HuH-7.5 (cell line): ENCODE measurements at regions not wholly inside any gene's neighbourhood (a gene's known extent, or its start where the extent isn't known, plus 50 kb on each side); places are given as distances from the start of the nearest gene placed in this dataset.

ENCODE experiments used
- DNase-seq: peaks from one replicate; pipeline ENCODE4 v3.0.0; 2011; ENCODE audit warnings: low spot score

- DNase-seq: no peak
Observed at GRCh38 chr13:105928048-105928447, 607.4 kb downstream of the EFNB2 start.

- DNase-seq: no peak
Observed at GRCh38 chr13:105925496-105925895, 610.0 kb downstream of the EFNB2 start.

DNA sequence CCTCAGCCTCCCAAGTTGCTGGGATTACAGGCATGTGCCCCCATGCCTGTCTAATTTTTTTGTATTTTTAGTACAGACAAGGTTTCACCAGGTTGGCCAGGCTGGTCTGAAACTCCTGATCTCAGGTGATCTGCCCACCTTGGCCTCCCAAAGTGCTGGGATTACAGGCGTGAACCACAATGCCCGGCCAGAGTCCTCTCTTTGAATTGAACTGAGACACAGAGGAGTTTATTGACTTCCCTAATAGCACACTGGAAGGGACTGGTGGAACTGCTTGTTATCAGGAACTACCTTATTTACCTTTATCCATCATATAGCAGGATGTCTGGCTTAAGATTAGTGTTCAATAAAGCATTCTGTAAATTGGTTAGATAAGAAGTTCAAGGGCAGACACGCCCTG, 613.8 kb downstream of the EFNB2 start:
- no peak for DNase-seq

DNA sequence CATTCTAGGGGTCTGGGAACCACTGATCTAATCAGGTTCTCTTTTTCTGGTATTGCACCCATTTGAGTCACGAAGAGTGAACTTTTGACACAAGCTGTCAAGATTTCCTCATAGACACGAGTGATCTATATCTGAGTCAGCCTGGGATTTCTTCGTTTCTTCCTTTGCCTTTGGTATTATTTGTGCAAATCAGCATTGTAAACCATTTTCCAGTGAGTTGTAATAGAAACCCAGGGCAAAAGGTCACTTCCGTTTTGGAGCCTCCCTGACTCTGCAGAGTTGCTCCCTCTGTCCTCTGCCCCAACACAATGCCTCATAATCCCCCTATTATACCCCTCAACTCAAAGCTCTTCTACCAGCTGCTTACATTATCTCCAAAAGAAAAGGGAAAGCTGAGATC, 615.1 kb downstream of the EFNB2 start:
- no peak for DNase-seq

DNA sequence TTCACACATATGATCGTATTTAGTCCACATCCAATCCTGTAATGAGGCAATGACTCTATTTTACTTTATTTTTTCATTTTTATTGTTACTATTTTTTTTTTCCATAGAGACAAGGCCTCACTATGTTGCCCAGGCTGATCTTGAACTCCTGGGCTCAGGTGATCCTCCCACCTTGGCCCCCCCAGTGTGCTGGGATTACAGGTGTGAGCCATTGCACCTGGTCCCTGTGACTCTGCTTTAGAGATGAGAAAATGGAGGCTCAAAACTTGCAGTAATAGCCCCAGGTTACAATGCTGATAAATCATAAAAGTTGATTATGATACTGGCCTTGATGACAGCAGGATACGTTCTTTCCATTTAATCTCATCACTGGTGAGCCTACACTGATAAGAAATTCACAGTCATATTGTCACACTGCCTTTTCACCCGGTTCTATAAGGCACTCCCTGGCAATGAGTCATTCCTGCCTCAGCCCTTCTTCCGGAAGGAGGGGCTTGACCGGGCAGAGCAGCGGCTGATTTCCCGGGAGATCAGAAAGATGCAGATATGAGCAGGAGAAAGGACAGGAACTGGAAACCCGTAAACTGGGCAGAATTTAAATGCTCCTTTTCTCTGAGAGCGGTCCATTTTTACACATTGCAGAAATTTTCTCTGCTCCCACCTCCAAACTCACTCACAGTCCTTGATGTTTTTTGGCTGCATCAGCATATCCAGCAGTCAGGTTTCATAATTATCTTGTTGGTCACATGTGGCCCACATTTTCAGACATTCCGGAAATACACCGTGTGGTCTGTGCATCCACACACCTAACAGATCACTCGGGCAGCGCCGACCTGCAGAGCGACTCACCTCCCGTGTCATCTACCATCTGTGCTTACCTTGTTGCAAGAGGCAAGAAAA, 616.4 kb downstream of the EFNB2 start:
- DNase-seq: no peak

GRCh38 chr13:105915146-105915850, 620.2 kb downstream of the EFNB2 start:
- no peak for DNase-seq

- no peak for DNase-seq
Observed at GRCh38 chr13:105914291-105915036, 621.0 kb downstream of the EFNB2 start.

DNA sequence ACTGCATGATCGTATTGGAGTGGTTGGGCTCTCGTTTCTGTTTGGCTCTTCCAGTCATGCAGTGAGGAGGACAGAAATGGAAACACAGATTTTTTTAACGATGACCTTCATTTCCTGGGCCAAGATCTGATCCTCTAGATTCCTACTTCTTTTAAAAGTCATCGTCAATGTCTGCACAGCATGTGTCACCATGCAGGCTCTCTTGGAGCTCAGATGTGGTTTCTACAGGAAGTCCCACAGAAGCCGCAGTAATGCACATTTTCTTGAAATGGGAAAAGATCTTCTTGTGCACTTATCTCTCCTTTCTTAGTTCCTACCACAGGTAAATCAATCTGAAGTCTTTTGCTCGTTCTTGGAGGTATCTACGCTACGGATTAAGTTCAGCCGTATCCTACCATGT, 626.9 kb downstream of the EFNB2 start:
- DNase-seq: no peak

DNA sequence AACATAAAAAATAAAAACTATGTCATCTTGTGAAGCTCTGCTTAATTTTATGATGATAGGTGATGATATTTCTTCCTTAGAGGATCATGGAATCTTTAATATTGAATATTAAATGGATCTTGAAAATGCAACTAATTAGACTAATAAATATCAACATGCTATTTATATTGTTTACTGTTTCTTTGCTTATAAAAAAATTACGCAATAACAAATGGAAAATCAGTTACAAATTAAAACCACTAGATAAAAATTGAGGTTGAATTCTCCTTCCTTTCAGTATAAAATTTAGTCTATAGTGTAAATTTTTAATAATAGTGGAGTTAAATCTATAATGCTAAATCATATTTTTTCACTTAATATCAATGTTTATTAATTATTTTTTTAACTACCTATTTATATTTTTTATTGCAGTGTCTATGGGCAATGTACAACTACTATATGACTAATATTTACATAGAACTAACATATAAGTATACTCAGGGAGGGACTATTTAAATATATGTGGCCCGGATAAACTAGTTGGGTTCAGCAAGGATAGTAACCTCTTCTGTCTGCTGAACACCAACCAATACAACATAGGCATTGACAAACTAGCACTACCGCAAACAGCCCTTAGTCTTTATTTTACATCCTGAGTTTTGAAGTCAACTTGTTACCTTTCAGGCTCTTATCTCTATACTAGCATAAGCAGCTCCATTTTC, 628.0 kb downstream of the EFNB2 start:
- no peak for DNase-seq

- DNase-seq: no peak
Observed at GRCh38 chr13:105906746-105907145, 628.7 kb downstream of the EFNB2 start.

DNA sequence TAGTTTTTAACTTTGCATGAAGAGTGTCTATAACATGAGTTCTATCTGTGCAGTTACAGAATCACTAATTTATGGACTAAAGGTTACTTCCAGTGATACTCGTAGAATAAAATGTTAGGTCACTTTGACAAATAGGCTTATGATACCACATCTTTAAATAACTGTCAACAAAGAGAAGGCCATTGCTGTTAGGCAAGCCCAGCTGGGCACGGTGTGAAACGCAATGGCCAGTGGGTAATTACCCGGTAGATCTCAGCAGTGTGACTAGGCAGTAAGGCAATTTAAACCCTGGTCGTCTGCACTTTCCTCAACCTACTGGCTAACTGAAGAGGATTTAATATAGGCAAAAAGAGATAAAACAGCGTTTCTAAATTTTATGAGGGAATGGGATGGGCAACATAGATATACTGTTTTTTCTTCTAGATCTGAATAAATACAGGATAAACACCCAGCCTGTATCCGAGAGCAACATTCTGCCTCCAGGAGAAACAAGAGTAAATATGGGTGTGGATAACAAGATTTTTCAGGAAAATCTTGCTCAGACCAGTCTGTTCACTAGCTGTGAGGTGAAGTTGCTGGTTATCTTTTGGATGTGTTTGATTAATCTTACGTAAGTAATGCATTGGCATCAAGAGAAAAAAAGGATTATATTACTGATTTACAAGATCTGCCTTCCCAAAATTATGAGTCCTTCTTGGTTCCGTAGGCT, 631.3 kb downstream of the EFNB2 start:
- no peak for DNase-seq

DNA sequence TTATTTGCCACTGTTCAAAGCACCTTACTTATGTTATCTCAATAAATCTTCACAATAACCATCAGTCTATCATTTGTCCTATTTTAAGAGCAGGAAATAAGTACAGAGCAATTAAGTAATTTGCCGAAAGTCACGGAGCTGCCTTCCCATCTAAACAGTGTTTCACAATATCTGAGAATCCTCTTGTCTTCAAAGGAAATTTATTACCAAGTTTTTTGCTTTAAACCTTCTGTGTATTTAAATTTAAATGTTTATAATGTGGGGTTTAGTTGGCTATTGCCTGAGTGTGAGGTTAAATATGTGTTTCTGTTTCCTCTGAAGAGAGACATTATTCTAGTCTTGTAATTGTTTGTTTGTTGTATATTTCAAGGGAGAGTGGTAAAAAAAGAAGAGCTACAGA, 633.1 kb downstream of the EFNB2 start:
- DNase-seq: no peak

DNA sequence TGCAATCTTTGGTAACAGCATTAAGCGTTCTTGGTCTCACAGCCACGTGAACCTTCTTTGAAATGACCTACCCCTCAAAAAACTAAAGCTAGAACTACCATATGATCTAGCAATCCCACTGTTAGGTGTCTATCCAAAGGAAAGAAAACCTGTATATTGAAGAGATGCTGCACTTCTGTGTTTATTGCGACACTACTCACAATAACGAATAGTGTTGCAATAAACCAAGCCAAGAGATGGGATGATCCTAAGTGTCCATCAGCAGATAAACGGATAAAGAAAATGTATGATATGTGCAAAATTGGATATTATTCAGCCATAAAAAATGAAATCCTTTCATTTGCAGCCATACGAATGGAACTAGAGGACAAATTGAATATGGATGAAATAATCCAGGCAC, 637.9 kb downstream of the EFNB2 start:
- no peak for DNase-seq

DNA sequence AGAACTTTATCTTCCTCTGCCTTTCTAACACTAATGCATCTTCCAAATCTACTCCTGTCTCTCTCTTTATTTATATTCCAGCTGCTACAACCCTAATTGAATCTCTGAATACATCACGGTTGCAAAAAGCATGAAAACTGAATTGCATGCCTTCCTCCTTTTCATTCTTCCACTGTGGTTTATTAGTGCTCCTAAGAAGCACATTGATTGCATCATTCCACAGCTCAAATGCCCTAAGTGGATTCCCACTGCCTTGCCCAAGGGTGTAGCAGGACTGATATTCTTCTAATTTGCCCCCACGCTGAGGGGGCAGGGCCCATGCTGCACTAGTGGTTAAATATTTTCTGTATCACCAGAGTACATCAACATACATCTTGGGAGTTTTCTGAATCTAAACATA, 640.8 kb downstream of the EFNB2 start:
- DNase-seq: no peak

- no peak for DNase-seq
Observed at GRCh38 chr13:105890509-105890908, 645.0 kb downstream of the EFNB2 start.

- no peak for DNase-seq
Observed at GRCh38 chr13:105878119-105878700, 657.3 kb downstream of the EFNB2 start.

DNA sequence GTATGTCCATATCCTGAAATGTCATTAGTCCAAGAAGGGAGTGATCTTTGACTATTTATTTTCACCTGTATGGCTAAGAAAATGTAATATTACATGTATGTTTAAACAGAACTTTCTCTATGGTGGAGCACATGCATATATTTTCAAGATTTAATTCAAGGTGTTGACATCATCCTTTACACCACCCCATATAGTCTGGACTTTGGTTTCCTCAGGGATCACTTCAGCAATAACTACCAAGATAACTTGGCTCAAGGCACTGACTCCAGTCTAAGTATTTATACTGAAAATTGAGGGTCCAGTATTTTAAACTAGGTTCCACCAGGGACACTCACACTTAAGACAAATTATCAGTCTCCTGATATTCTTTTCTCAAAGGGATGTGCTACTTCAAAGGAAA, 660.6 kb downstream of the EFNB2 start:
- no peak for DNase-seq

DNA sequence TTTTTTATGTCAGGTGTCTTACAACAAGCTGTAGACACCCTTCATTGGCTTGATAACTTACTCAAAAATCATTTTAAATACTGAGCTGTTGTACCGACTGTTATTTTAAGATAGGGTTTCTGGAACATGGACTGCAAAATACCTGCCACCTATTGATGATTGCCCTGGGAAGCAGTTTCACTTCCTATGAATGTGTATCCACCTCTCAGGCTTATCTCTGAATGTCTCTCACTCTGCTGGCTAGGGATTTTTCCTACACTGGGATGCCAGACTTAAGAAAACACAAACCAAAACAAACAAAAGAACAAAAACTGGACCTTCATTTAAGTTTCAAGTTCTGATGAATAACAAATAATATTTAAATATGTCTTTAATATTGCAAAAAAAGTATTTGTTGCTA, 663.7 kb downstream of the EFNB2 start:
- DNase-seq: no peak

DNA sequence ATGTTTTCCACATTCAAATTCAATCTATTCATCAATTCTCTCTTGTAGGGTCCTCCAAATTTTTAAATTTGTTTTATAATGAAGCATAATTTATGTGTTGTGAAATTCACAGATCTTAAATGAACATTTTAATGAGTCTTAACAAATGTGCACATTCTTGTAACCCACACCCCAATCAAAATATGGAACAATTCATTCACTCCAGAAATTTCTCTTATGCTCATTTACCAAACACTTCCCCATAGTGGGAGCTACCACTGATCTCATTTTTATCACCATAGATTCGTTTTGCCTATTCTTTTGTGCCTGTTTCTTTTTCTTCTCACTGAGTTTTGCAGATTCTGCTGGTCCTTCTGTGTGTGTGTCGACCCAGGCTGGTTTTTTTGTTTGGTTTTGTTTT, 664.1 kb downstream of the EFNB2 start:
- no peak for DNase-seq

GRCh38 chr13:105863300-105863920, 672.1 kb downstream of the EFNB2 start:
- DNase-seq: no peak

GRCh38 chr13:105848494-105848893, 687.0 kb downstream of the EFNB2 start:
- DNase-seq: no peak
